Mesothelial cell of epicardium (in vitro differentiated cells): ENCODE measurements at regions not wholly inside any gene's neighbourhood (a gene's known extent, or its start where the extent isn't known, plus 50 kb on each side); places are given as distances from the start of the nearest gene placed in this dataset.

ENCODE experiments used
- DNase-seq, 2 experiments: peaks; one replicate each; pipeline ENCODE4 v3.0.0; 2021; ENCODE audit warnings: low spot score in 2 of 2; ENCODE audit not compliant: unreplicated experiment in 2 of 2
- H3K27ac Mint-ChIP-seq: 2 replicates; pipeline ENCODE4 v1.8.0; 2021; ENCODE audit warnings: mixed read lengths
- H3K27me3 Mint-ChIP-seq: 2 replicates; pipeline ENCODE4 v1.8.0; 2021; ENCODE audit warnings: low read depth, mixed read lengths
- H3K36me3 Mint-ChIP-seq: 2 replicates; pipeline ENCODE4 v1.8.0; 2021; ENCODE audit warnings: mixed read lengths
- H3K4me1 Mint-ChIP-seq: 2 replicates; pipeline ENCODE4 v1.8.0; 2021; ENCODE audit warnings: mixed read lengths
- H3K4me3 Mint-ChIP-seq: 2 replicates; pipeline ENCODE4 v1.8.0; 2021; ENCODE audit warnings: mild to moderate bottlenecking, moderate library complexity, mixed read lengths
- H3K9me3 Mint-ChIP-seq: 2 replicates; pipeline ENCODE4 v1.8.0; 2021; ENCODE audit warnings: mixed read lengths
- CTCF ChIP-seq: fragments of 200-600 bp; sonication (generic); IDR thresholded peaks from one replicate; pipeline ENCODE4 v1.5.0; 2021; ENCODE audit warnings: antibody characterized with exemption; ENCODE audit not compliant: unreplicated experiment

GRCh38 chr2:189260361-189260814, 80.8 kb upstream of the COL5A2 start:
- DNase-seq, result no peak
- Mint-ChIP-seq H3K4me3 (no peak overlapping the region), H3K27me3 (no peaks in the 10 kb centered on the region), H3K9me3 (peaks cover 3% of the 10 kb centered on the region), H3K36me3 (peaks cover 8% of the 10 kb centered on the region), H3K4me1 (no peaks in the 10 kb centered on the region), H3K27ac (no peak overlapping the region)
- no peak for TF ChIP-seq CTCF

- TF ChIP-seq CTCF, result no peak
- no peak for DNase-seq
- Mint-ChIP-seq H3K27me3 (no peaks in the 10 kb centered on the region), H3K4me1 (no peaks in the 10 kb centered on the region), H3K27ac (no peak overlapping the region), H3K4me3 (no peak overlapping the region), H3K36me3 (peaks cover 9% of the 10 kb centered on the region), H3K9me3 (peaks cover 6% of the 10 kb centered on the region)
Measured at GRCh38 chr2:189261431-189261841, 81.9 kb upstream of the COL5A2 start.

GRCh38 chr2:189261916-189262315, 82.4 kb upstream of the COL5A2 start:
- Mint-ChIP-seq H3K27me3 (no peaks in the 10 kb centered on the region), H3K9me3 (peaks cover 6% of the 10 kb centered on the region), H3K4me1 (no peaks in the 10 kb centered on the region), H3K4me3 (no peak overlapping the region), H3K36me3 (peaks cover 9% of the 10 kb centered on the region), H3K27ac (no peak overlapping the region)
- TF ChIP-seq CTCF, result no peak
- DNase-seq, result no peak

GRCh38 chr2:189265696-189266320, 86.2 kb upstream of the COL5A2 start:
- no peak for DNase-seq
- Mint-ChIP-seq H3K27me3 (no peaks in the 10 kb centered on the region), H3K9me3 (peaks cover 21% of the 10 kb centered on the region), H3K36me3 (peaks cover 9% of the 10 kb centered on the region), H3K4me3 (no peak overlapping the region), H3K4me1 (peaks cover 2% of the 10 kb centered on the region), H3K27ac (no peak overlapping the region)
- no peak for TF ChIP-seq CTCF

- Mint-ChIP-seq H3K4me3 (no peak overlapping the region), H3K27ac (no peak overlapping the region)
Measured at GRCh38 chr2:189267491-189267890, 87.9 kb upstream of the COL5A2 start.

More at GRCh38 chr2:189267491-189267890, 87.9 kb upstream of the COL5A2 start:
- Mint-ChIP-seq H3K4me1 (peaks cover 2% of the 10 kb centered on the region), H3K36me3 (peaks cover 9% of the 10 kb centered on the region), H3K27me3 (no peaks in the 10 kb centered on the region), H3K9me3 (peaks cover 33% of the 10 kb centered on the region)
- no peak for DNase-seq
- TF ChIP-seq CTCF, result no peak
